ENCODE measurements at regions not wholly inside any gene's neighbourhood (a gene's known extent, or its start where the extent isn't known, plus 50 kb on each side); places are given as distances from the start of the nearest gene placed in this dataset.

GRCh38 chr10:131651674-131652437, 249.0 kb upstream of the PPP2R2D start:
- no peak for DNase-seq (ENCODE audit: low read depth)

- no peak for DNase-seq (ENCODE audit: low read depth)
Observed at GRCh38 chr10:131652438-131653139, 248.2 kb upstream of the PPP2R2D start.

GRCh38 chr10:131653140-131653539, 247.7 kb upstream of the PPP2R2D start:
- no peak for DNase-seq (ENCODE audit: low read depth)

GRCh38 chr10:131653554-131654470, 247.0 kb upstream of the PPP2R2D start:
- no peak for DNase-seq (ENCODE audit: low read depth)

- DNase-seq (ENCODE audit: low read depth), result no peak
Observed at GRCh38 chr10:131654471-131655087, 246.2 kb upstream of the PPP2R2D start.

- DNase-seq (ENCODE audit: low read depth), result no peak
Observed at GRCh38 chr10:131655101-131655849, 245.5 kb upstream of the PPP2R2D start.

GRCh38 chr10:131656009-131656408, 244.8 kb upstream of the PPP2R2D start:
- DNase-seq (ENCODE audit: low read depth), result no peak

GRCh38 chr10:131656431-131656841, 244.4 kb upstream of the PPP2R2D start:
- no peak for DNase-seq (ENCODE audit: low read depth)

- DNase-seq (ENCODE audit: low read depth), result no peak
Observed at GRCh38 chr10:131657318-131657984, 243.4 kb upstream of the PPP2R2D start.

GRCh38 chr10:131657985-131658330, 242.8 kb upstream of the PPP2R2D start:
- DNase-seq (ENCODE audit: low read depth), result no peak

GRCh38 chr10:131658476-131659110, 242.2 kb upstream of the PPP2R2D start:
- no peak for DNase-seq (ENCODE audit: low read depth)

- no peak for DNase-seq (ENCODE audit: low read depth)
Observed at GRCh38 chr10:131660427-131660826, 240.4 kb upstream of the PPP2R2D start.

GRCh38 chr10:131662851-131663250, 238.0 kb upstream of the PPP2R2D start:
- no peak for DNase-seq (ENCODE audit: low read depth)

GRCh38 chr10:131663351-131663750, 237.5 kb upstream of the PPP2R2D start:
- no peak for DNase-seq (ENCODE audit: low read depth)

- DNase-seq (ENCODE audit: low read depth), result no peak
Observed at GRCh38 chr10:131666091-131666490, 234.7 kb upstream of the PPP2R2D start.

GRCh38 chr10:131667047-131667446, 233.8 kb upstream of the PPP2R2D start:
- DNase-seq (ENCODE audit: low read depth), result no peak

- no peak for DNase-seq (ENCODE audit: low read depth)
Observed at GRCh38 chr10:131667561-131667960, 233.2 kb upstream of the PPP2R2D start.

- no peak for DNase-seq (ENCODE audit: low read depth)
Observed at GRCh38 chr10:131668903-131669302, 231.9 kb upstream of the PPP2R2D start.

GRCh38 chr10:131669838-131670237, 231.0 kb upstream of the PPP2R2D start:
- no peak for DNase-seq (ENCODE audit: low read depth)

- DNase-seq (ENCODE audit: low read depth), result no peak
Observed at GRCh38 chr10:131670341-131670740, 230.5 kb upstream of the PPP2R2D start.

Data from stimulated activated CD8-positive, alpha-beta memory T cell treated with anti-CD3 and anti-CD28 coated beads, Interleukin-12 subunit alpha, Interleukin-12 subunit beta, amount 100 ng/mL, for 1 hour (primary cell).